ENCODE measurements at regions not wholly inside any gene's neighbourhood (a gene's known extent, or its start where the extent isn't known, plus 50 kb on each side); places are given as distances from the start of the nearest gene placed in this dataset.

DNA sequence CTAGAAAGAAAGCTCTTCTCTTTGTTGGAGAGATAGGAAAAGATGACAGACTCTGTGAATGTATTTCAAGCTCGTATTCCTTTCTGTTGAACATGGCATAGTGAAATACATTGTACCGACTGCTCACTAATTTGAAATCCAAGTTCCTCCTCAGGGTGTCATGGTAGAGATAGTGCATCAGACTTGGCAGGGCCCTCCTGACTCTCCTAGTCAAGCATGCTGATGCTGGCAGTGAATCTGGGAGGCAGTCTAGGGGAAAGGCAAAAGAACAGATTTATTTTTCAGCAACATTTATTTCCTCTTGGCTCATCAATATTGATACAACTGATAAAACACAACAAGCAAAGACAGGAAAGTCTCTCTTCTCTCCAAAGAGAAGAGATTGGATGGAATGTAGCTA lies 356.3 kb upstream of the IRAK1BP1 start:
- no peak for TF ChIP-seq CTCF (IDR thresholded peaks at IDR 0.05)
- no peak for TF ChIP-seq POLR2A (IDR thresholded peaks at IDR 0.05)
